Endothelial cell of umbilical vein (primary cell): ENCODE measurements at regions not wholly inside any gene's neighbourhood (a gene's known extent, or its start where the extent isn't known, plus 50 kb on each side); places are given as distances from the start of the nearest gene placed in this dataset.
"Not testable (repeated sequence)": the region's sequence is repeated elsewhere in the genome, so short reads cannot be mapped to it uniquely, and the experiment has no call there.

Experiments used
- EZH2 ChIP-seq: IDR thresholded peaks from 2 replicates; pipeline ENCODE4 v1.6.1; 2012; ENCODE audit warnings: borderline replicate concordance, low read depth, mild to moderate bottlenecking, moderate library complexity, low read length, inconsistent platforms; ENCODE audit not compliant: severe bottlenecking
- TF ChIP-seq, protein P1 (sequence below), 2 donors: IDR thresholded peaks; 1 replicate in 1 of 2; 2 replicates in 1 of 2; pipeline ENCODE4 v1.5.1; 2011; ENCODE audit warnings: low read length in 2 of 2, mild to moderate bottlenecking in 2 of 2, moderate library complexity in 2 of 2, control low read depth in 1 of 2, inconsistent platforms in 1 of 2, low read depth in 1 of 2; ENCODE audit not compliant: insufficient read depth in 1 of 2; ENCODE audit errors: extremely low read depth in 1 of 2

DNA sequence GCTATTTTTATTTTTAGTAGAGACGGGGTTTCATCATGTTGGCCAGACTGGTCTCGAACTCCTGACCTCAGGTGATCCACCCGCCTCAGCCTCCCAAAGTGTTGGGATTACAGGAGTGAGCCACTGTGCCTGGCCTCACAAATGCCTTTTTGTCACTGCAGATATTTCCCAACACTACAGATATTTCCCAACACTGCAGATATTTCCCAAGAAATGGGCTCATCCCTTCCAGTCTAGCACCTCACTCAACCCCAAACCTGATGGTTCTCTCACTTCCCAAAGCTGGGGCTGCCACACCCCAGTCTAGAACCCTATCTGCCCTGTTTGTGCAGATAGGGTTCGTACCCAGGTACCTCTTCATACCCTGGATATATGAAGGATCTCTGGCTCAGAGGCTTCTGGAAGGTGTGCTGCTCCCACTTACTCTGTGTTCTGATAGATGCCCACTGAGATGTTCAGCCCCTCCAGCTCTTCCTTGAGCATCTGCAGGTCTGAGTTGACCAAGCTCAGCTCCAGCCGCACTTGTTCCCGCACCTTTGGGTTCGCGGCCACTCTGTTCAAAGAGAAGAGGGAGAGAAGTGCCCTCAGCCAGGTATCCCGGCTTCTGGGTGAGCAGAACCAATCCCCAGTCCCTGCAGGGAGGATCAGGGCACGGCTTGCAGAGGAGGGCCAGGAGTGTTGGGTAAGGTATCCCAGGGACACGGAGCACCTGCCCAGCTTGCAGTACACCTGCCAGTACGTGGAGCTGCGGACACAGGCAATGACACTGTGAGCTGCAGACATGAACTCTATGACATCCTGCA, 265.1 kb downstream of the GOLGA6L6 start:
- TF ChIP-seq, protein P1, sequence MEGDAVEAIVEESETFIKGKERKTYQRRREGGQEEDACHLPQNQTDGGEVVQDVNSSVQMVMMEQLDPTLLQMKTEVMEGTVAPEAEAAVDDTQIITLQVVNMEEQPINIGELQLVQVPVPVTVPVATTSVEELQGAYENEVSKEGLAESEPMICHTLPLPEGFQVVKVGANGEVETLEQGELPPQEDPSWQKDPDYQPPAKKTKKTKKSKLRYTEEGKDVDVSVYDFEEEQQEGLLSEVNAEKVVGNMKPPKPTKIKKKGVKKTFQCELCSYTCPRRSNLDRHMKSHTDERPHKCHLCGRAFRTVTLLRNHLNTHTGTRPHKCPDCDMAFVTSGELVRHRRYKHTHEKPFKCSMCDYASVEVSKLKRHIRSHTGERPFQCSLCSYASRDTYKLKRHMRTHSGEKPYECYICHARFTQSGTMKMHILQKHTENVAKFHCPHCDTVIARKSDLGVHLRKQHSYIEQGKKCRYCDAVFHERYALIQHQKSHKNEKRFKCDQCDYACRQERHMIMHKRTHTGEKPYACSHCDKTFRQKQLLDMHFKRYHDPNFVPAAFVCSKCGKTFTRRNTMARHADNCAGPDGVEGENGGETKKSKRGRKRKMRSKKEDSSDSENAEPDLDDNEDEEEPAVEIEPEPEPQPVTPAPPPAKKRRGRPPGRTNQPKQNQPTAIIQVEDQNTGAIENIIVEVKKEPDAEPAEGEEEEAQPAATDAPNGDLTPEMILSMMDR (IDR thresholded peaks at IDR 0.05; ENCODE audit: extremely low read depth in 1 of 2, insufficient read depth in 1 of 2, low read depth in 1 of 2, low read length in 2 of 2): not testable (repeated sequence)
- not testable (repeated sequence) for TF ChIP-seq EZH2
